ENCODE measurements at regions not wholly inside any gene's neighbourhood (a gene's known extent, or its start where the extent isn't known, plus 50 kb on each side); places are given as distances from the start of the nearest gene placed in this dataset.
A peak's percentile ranks its signal among the peaks of the same experiment; 100 is the strongest.
"Not testable (repeated sequence)": the region's sequence is repeated elsewhere in the genome, so short reads cannot be mapped to it uniquely, and the experiment has no call there.

- no peak for TF ChIP-seq CTCF (conservative IDR thresholded peaks at IDR 0.05; ENCODE audit: low read depth)
- ChIA-PET POLR2A (ENCODE audit: low non-redundant PET) (no interaction called here), CTCF (no interaction called here)
- H3K27ac ChIP-seq: no peak overlapping the region
- DNase-seq (ENCODE audit: low spot score): no peak
Observed at GRCh38 chr14:40985584-40985983, 621.1 kb upstream of the LRFN5 start.

- ChIA-PET POLR2A (ENCODE audit: low non-redundant PET) (no interaction called here), CTCF (no interaction called here)
- TF ChIP-seq CTCF (conservative IDR thresholded peaks at IDR 0.05; ENCODE audit: low read depth): no peak
Observed at GRCh38 chr14:40983604-40984003, 623.1 kb upstream of the LRFN5 start.

GRCh38 chr14:40981247-40981646, 625.4 kb upstream of the LRFN5 start:
- ChIA-PET POLR2A (ENCODE audit: low non-redundant PET) (no interaction called here), CTCF (no interaction called here)
- no peak overlapping the region for H3K27ac ChIP-seq
- DNase-seq (ENCODE audit: low spot score): peak; percentile 25
- no peak for TF ChIP-seq CTCF (conservative IDR thresholded peaks at IDR 0.05; ENCODE audit: low read depth)

More at GRCh38 chr14:40983604-40984003, 623.1 kb upstream of the LRFN5 start:
- H3K27ac ChIP-seq: no peak overlapping the region
- DNase-seq (ENCODE audit: low spot score): no peak

- CTCF ChIA-PET; POLR2A ChIA-PET (ENCODE audit: low non-redundant PET); H3K27ac ChIP-seq; DNase-seq (ENCODE audit: low spot score): not testable (repeated sequence)
Observed at GRCh38 chr14:40960257-40960656, 646.4 kb upstream of the LRFN5 start.

- POLR2A ChIA-PET (ENCODE audit: low non-redundant PET): no interaction called here
- TF ChIP-seq CTCF (conservative IDR thresholded peaks at IDR 0.05; ENCODE audit: low read depth): no peak
- CTCF ChIA-PET: no interaction called here
- no peak for DNase-seq (ENCODE audit: low spot score)
- no peak overlapping the region for H3K27ac ChIP-seq
Observed at GRCh38 chr14:40955131-40955505, 651.6 kb upstream of the LRFN5 start.

GRCh38 chr14:40954448-40955130, 652.1 kb upstream of the LRFN5 start:
- CTCF ChIA-PET; H3K27ac ChIP-seq; DNase-seq (ENCODE audit: low spot score); POLR2A ChIA-PET (ENCODE audit: low non-redundant PET): not testable (repeated sequence)

GRCh38 chr14:40944521-40944920, 662.2 kb upstream of the LRFN5 start:
- no peak overlapping the region for H3K27ac ChIP-seq
- no peak for DNase-seq (ENCODE audit: low spot score)
- TF ChIP-seq CTCF (conservative IDR thresholded peaks at IDR 0.05; ENCODE audit: low read depth): no peak
- CTCF ChIA-PET: interaction anchor here (0.6 kb wide), 1 partner anchor 45 kb away, joined by 3 read pairs; no protein-coding TSS in a partner anchor
- POLR2A ChIA-PET (ENCODE audit: low non-redundant PET): no interaction called here

GRCh38 chr14:40936861-40937260, 669.8 kb upstream of the LRFN5 start:
- DNase-seq (ENCODE audit: low spot score): no peak
- TF ChIP-seq CTCF (conservative IDR thresholded peaks at IDR 0.05; ENCODE audit: low read depth): no peak
- ChIA-PET CTCF (no interaction called here), POLR2A (ENCODE audit: low non-redundant PET) (no interaction called here)
- no peak overlapping the region for H3K27ac ChIP-seq

Measured in RWPE1 (cell line).